ENCODE measurements at regions not wholly inside any gene's neighbourhood (a gene's known extent, or its start where the extent isn't known, plus 50 kb on each side); places are given as distances from the start of the nearest gene placed in this dataset.

- no peak for TF ChIP-seq CTCF (IDR thresholded peaks at IDR 0.05)
- no peak for TF ChIP-seq POLR2AphosphoS5 (IDR thresholded peaks at IDR 0.05; ENCODE audit: low read depth, low read length)
- TF ChIP-seq TCF7L2 (IDR thresholded peaks at IDR 0.05; ENCODE audit: low read depth, low read length), result no peak
- TF ChIP-seq REST (IDR thresholded peaks at IDR 0.05; ENCODE audit: insufficient read depth in 1 of 2, low read depth in 2 of 2, low read length in 1 of 2), result no peak
- no peak for TF ChIP-seq SIN3A (IDR thresholded peaks at IDR 0.05; ENCODE audit: borderline replicate concordance, insufficient read depth, low read depth, low read length)
Observed at GRCh38 chr11:103681855-103682254, 354.6 kb upstream of the DDI1 start.
